ENCODE measurements at regions not wholly inside any gene's neighbourhood (a gene's known extent, or its start where the extent isn't known, plus 50 kb on each side); places are given as distances from the start of the nearest gene placed in this dataset.

GRCh38 chr11:97454988-97455387 lies 1065.2 kb downstream of the JRKL start:
- TF ChIP-seq, protein P1, sequence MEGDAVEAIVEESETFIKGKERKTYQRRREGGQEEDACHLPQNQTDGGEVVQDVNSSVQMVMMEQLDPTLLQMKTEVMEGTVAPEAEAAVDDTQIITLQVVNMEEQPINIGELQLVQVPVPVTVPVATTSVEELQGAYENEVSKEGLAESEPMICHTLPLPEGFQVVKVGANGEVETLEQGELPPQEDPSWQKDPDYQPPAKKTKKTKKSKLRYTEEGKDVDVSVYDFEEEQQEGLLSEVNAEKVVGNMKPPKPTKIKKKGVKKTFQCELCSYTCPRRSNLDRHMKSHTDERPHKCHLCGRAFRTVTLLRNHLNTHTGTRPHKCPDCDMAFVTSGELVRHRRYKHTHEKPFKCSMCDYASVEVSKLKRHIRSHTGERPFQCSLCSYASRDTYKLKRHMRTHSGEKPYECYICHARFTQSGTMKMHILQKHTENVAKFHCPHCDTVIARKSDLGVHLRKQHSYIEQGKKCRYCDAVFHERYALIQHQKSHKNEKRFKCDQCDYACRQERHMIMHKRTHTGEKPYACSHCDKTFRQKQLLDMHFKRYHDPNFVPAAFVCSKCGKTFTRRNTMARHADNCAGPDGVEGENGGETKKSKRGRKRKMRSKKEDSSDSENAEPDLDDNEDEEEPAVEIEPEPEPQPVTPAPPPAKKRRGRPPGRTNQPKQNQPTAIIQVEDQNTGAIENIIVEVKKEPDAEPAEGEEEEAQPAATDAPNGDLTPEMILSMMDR (conservative IDR thresholded peaks at IDR 0.05; ENCODE audit: low read depth, low read length): no peak
- TF ChIP-seq ELK1 (IDR thresholded peaks at IDR 0.05; ENCODE audit: borderline replicate concordance, low read depth, low read length): no peak
- no peak for TF ChIP-seq POLR2A (IDR thresholded peaks at IDR 0.05; ENCODE audit: low read depth, low read length)
- TF ChIP-seq USF2 (IDR thresholded peaks at IDR 0.05; ENCODE audit: low read depth, low read length): no peak
- TF ChIP-seq RAD21 (IDR thresholded peaks at IDR 0.05; ENCODE audit: low read length): peak; percentile 14; the same call in 1 of the 2 replicates
- TF ChIP-seq CHD1 (IDR thresholded peaks at IDR 0.05; ENCODE audit: low read depth, low read length): no peak
- TF ChIP-seq CEBPB (IDR thresholded peaks at IDR 0.05; ENCODE audit: low read depth, low read length): no peak
- TF ChIP-seq BHLHE40 (IDR thresholded peaks at IDR 0.05; ENCODE audit: low read depth, low read length): no peak
- no peak for TF ChIP-seq SMC3 (IDR thresholded peaks at IDR 0.05; ENCODE audit: low read depth, low read length)
- no peak for TF ChIP-seq MXI1 (IDR thresholded peaks at IDR 0.05; ENCODE audit: borderline replicate concordance, low read depth, low read length)
- TF ChIP-seq RCOR1 (IDR thresholded peaks at IDR 0.05; ENCODE audit: insufficient replicate concordance, low read length): no peak

Data from IMR-90 (cell line).